AG09319 (cell line): ENCODE measurements at regions not wholly inside any gene's neighbourhood (a gene's known extent, or its start where the extent isn't known, plus 50 kb on each side); places are given as distances from the start of the nearest gene placed in this dataset.

Source experiments
- DNase-seq: peaks from one replicate; pipeline ENCODE4 v3.0.0-alpha.2; 2010; ENCODE audit warnings: low read depth; ENCODE audit errors: extremely low read depth
- CTCF ChIP-seq: IDR thresholded peaks from 2 replicates; pipeline ENCODE4 v1.5.1; 2011; ENCODE audit warnings: low read depth, mild to moderate bottlenecking, inconsistent platforms, low read length, moderate library complexity

GRCh38 chr1:234907208-234907939 lies 221.3 kb downstream of the TOMM20 start:
- no peak for TF ChIP-seq CTCF
- no peak for DNase-seq

- no peak for TF ChIP-seq CTCF
- no peak for DNase-seq
Measured at GRCh38 chr1:234906654-234907053, 222.0 kb downstream of the TOMM20 start.

- no peak for TF ChIP-seq CTCF
- no peak for DNase-seq
Measured at GRCh38 chr1:234902774-234903547, 225.7 kb downstream of the TOMM20 start.

- TF ChIP-seq CTCF: no peak
- no peak for DNase-seq
Measured at GRCh38 chr1:234901491-234902049, 227.1 kb downstream of the TOMM20 start.

GRCh38 chr1:234900595-234900994 lies 228.0 kb downstream of the TOMM20 start:
- no peak for DNase-seq
- no peak for TF ChIP-seq CTCF

- no peak for DNase-seq
- TF ChIP-seq CTCF: no peak
Measured at GRCh38 chr1:234899730-234900072, 228.9 kb downstream of the TOMM20 start.

- no peak for DNase-seq
- TF ChIP-seq CTCF: no peak
Measured at GRCh38 chr1:234899041-234899729, 229.5 kb downstream of the TOMM20 start.
